GM23338 (cell line): ENCODE measurements at regions not wholly inside any gene's neighbourhood (a gene's known extent, or its start where the extent isn't known, plus 50 kb on each side); places are given as distances from the start of the nearest gene placed in this dataset.

Experiments used
- CREB1 ChIP-seq: fragments of 250-450 bp; sonication (Bioruptor Pico); IDR thresholded peaks from 2 replicates; pipeline ENCODE4 v1.5.0; 2020; ENCODE audit warnings: low read depth, mild to moderate bottlenecking, moderate library complexity
- ETS1 ChIP-seq: IDR thresholded peaks from 2 replicates; pipeline ENCODE4 v1.6.1; 2016; ENCODE audit warnings: antibody characterized with exemption
- EZH2 ChIP-seq: fragments of 200-600 bp; sonication (generic); IDR thresholded peaks from one replicate; pipeline ENCODE4 v1.8.0; 2017; ENCODE audit warnings: antibody characterized with exemption, mild to moderate bottlenecking, low read depth; ENCODE audit not compliant: unreplicated experiment
- EZH2phosphoT487 ChIP-seq: fragments of 200-600 bp; sonication (generic); IDR thresholded peaks from one replicate; pipeline ENCODE4 v1.8.1; 2018; ENCODE audit warnings: antibody characterized with exemption; ENCODE audit not compliant: unreplicated experiment
- JUNB ChIP-seq: IDR thresholded peaks from one replicate; pipeline ENCODE4 v1.6.1; 2016; ENCODE audit warnings: antibody characterized with exemption; ENCODE audit not compliant: unreplicated experiment
- NANOG ChIP-seq: IDR thresholded peaks from 2 replicates; pipeline ENCODE4 v1.6.1; 2016; ENCODE audit warnings: antibody characterized with exemption, borderline replicate concordance
- POLR2AphosphoS5 ChIP-seq: IDR thresholded peaks from 2 replicates; pipeline ENCODE4 v1.6.1; 2016; ENCODE audit warnings: antibody characterized with exemption, low read depth
- STAT1 ChIP-seq: IDR thresholded peaks from one replicate; pipeline ENCODE4 v1.6.1; 2016; ENCODE audit warnings: antibody characterized with exemption; ENCODE audit not compliant: unreplicated experiment
- ZNF114 ChIP-seq: fragments of 250-450 bp; sonication (Bioruptor Pico); IDR thresholded peaks from 2 replicates; pipeline ENCODE4 v1.5.0; 2020; ENCODE audit warnings: mild to moderate bottlenecking, moderate library complexity
- ZNF331 ChIP-seq: fragments of 250-450 bp; sonication (Bioruptor Pico); IDR thresholded peaks from 2 replicates; pipeline ENCODE4 v1.5.0; 2020; ENCODE audit warnings: low read depth, mild to moderate bottlenecking, moderate library complexity
- ZNF462 ChIP-seq: fragments of 250-450 bp; sonication (Bioruptor Pico); IDR thresholded peaks from 2 replicates; pipeline ENCODE4 v1.5.0; 2020; ENCODE audit warnings: mild to moderate bottlenecking, moderate library complexity
- TF ChIP-seq, protein P1 (sequence below), 2 experiments: fragments of 200-600 bp in 1 of 2; sonication (generic) in 1 of 2; conservative IDR thresholded peaks; 2 replicates each; pipeline versions ENCODE4 v1.5.1 to v1.6.1; 2016 to 2017; ENCODE audit warnings: antibody characterized with exemption in 2 of 2, low read depth in 2 of 2, mild to moderate bottlenecking in 2 of 2, moderate library complexity in 1 of 2
- TF ChIP-seq, protein P2 (sequence below): IDR thresholded peaks from one replicate; pipeline ENCODE4 v1.6.1; 2018; ENCODE audit warnings: antibody characterized with exemption; ENCODE audit not compliant: unreplicated experiment

- TF ChIP-seq, protein P1, sequence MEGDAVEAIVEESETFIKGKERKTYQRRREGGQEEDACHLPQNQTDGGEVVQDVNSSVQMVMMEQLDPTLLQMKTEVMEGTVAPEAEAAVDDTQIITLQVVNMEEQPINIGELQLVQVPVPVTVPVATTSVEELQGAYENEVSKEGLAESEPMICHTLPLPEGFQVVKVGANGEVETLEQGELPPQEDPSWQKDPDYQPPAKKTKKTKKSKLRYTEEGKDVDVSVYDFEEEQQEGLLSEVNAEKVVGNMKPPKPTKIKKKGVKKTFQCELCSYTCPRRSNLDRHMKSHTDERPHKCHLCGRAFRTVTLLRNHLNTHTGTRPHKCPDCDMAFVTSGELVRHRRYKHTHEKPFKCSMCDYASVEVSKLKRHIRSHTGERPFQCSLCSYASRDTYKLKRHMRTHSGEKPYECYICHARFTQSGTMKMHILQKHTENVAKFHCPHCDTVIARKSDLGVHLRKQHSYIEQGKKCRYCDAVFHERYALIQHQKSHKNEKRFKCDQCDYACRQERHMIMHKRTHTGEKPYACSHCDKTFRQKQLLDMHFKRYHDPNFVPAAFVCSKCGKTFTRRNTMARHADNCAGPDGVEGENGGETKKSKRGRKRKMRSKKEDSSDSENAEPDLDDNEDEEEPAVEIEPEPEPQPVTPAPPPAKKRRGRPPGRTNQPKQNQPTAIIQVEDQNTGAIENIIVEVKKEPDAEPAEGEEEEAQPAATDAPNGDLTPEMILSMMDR (conservative IDR thresholded peaks at IDR 0.05; ENCODE audit: low read depth in 2 of 2): no peak
- TF ChIP-seq EZH2phosphoT487 (no peak), EZH2 (no peak), ZNF331 (CRISPR knock-in tag) (no peak), POLR2AphosphoS5 (no peak), CREB1 (CRISPR knock-in tag) (no peak), ZNF114 (CRISPR knock-in tag) (no peak), JUNB (no peak), NANOG (no peak), STAT1 (no peak), ZNF462 (CRISPR knock-in tag) (no peak), ETS1 (no peak)
- TF ChIP-seq, protein P2, sequence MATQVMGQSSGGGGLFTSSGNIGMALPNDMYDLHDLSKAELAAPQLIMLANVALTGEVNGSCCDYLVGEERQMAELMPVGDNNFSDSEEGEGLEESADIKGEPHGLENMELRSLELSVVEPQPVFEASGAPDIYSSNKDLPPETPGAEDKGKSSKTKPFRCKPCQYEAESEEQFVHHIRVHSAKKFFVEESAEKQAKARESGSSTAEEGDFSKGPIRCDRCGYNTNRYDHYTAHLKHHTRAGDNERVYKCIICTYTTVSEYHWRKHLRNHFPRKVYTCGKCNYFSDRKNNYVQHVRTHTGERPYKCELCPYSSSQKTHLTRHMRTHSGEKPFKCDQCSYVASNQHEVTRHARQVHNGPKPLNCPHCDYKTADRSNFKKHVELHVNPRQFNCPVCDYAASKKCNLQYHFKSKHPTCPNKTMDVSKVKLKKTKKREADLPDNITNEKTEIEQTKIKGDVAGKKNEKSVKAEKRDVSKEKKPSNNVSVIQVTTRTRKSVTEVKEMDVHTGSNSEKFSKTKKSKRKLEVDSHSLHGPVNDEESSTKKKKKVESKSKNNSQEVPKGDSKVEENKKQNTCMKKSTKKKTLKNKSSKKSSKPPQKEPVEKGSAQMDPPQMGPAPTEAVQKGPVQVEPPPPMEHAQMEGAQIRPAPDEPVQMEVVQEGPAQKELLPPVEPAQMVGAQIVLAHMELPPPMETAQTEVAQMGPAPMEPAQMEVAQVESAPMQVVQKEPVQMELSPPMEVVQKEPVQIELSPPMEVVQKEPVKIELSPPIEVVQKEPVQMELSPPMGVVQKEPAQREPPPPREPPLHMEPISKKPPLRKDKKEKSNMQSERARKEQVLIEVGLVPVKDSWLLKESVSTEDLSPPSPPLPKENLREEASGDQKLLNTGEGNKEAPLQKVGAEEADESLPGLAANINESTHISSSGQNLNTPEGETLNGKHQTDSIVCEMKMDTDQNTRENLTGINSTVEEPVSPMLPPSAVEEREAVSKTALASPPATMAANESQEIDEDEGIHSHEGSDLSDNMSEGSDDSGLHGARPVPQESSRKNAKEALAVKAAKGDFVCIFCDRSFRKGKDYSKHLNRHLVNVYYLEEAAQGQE: no peak
Measured at GRCh38 chr7:22647451-22648257, 79.3 kb upstream of the IL6 start.
